CD4-positive, alpha-beta T cell (primary cell): ENCODE measurements at regions not wholly inside any gene's neighbourhood (a gene's known extent, or its start where the extent isn't known, plus 50 kb on each side); places are given as distances from the start of the nearest gene placed in this dataset.

Experiments used
- ATAC-seq: fragments of 200-7000 bp; cut with Tn5 transposase; one replicate; pipeline ENCODE4 v1.10.0; 2022; ENCODE audit warnings: mild to moderate bottlenecking; ENCODE audit not compliant: poor library complexity
- CTCF ChIA-PET: fragments of 350-600 bp; sonication (Branson Sonifier 250); formaldehyde crosslinking; loops from one replicate; lab custom pipeline; 2021; ENCODE audit warnings: antibody characterized with exemption, inconsistent platforms; lab: Charles Lee
- POLR2A ChIA-PET: fragments of 350-600 bp; sonication (Branson Sonifier 250); formaldehyde crosslinking; loops from one replicate; lab custom pipeline; 2021; ENCODE audit warnings: antibody characterized with exemption, inconsistent platforms; lab: Charles Lee
- DNase-seq, 14 experiments: peaks; one replicate each; pipeline ENCODE4 v3.0.0-alpha.2; 2013 to 2020; ENCODE audit warnings: mixed read lengths in 2 of 14
- H3K27ac ChIP-seq, 2 donors: one replicate each; pipeline versions ENCODE4 v1.5.1 to v1.7.0; 2013; ENCODE audit warnings: low read length in 2 of 2, low read depth in 1 of 2, mild to moderate bottlenecking in 1 of 2
- H3K27me3 ChIP-seq, 2 experiments: 1 replicate in 1 of 2; 2 replicates in 1 of 2; pipeline versions ENCODE4 v1.6.1 to v1.7.0; 2013; ENCODE audit warnings: low read length in 2 of 2, control low read depth in 1 of 2, mild to moderate bottlenecking in 1 of 2, moderate library complexity in 1 of 2; ENCODE audit not compliant: insufficient read depth in 2 of 2, control insufficient read depth in 1 of 2
- H3K36me3 ChIP-seq: one replicate; pipeline ENCODE4 v1.6.1; 2013; ENCODE audit warnings: low read length, control low read depth; ENCODE audit not compliant: insufficient read depth
- H3K4me1 ChIP-seq: one replicate; pipeline ENCODE4 v1.6.1; 2013; ENCODE audit warnings: low read length, control low read depth; ENCODE audit not compliant: insufficient read depth
- H3K4me3 ChIP-seq: one replicate; pipeline ENCODE4 v1.5.1; 2013; ENCODE audit warnings: mild to moderate bottlenecking, low read length, moderate library complexity
- H3K9me3 ChIP-seq, 2 experiments: 1 replicate in 1 of 2; 2 replicates in 1 of 2; pipeline versions ENCODE4 v1.6.1 to v1.7.0; 2013; ENCODE audit warnings: low read length in 2 of 2, mild to moderate bottlenecking in 2 of 2, control low read depth in 1 of 2, moderate library complexity in 1 of 2; ENCODE audit not compliant: control insufficient read depth in 1 of 2, insufficient read depth in 1 of 2
- H3K27ac Mint-ChIP-seq: one replicate; pipeline ENCODE4 v1.8.0; 2020; ENCODE audit warnings: mixed read lengths
- H3K27me3 Mint-ChIP-seq: one replicate; pipeline ENCODE4 v1.8.0; 2021; ENCODE audit warnings: mixed read lengths
- H3K36me3 Mint-ChIP-seq: one replicate; pipeline ENCODE4 v1.8.0; 2021; ENCODE audit warnings: low read depth, mixed read lengths
- H3K4me1 Mint-ChIP-seq: one replicate; pipeline ENCODE4 v1.8.0; 2021; ENCODE audit warnings: low read depth, mixed read lengths
- H3K4me3 Mint-ChIP-seq: one replicate; pipeline ENCODE4 v1.8.0; 2020; ENCODE audit warnings: mild to moderate bottlenecking, mixed read lengths
- H3K9me3 Mint-ChIP-seq: one replicate; pipeline ENCODE4 v1.8.0; 2020; ENCODE audit warnings: mixed read lengths
- intact Hi-C, 2 experiments: fragments of 100-400 bp; cut with DNase I in 1 of 2; cut with micrococcal nuclease in 1 of 2; formaldehyde crosslinking; loops; one replicate each; pipeline versions ENCODE4 v1.15.1 to v1.9.0; 2023 to 2025; cut with DNase I, micrococcal nuclease
- TF ChIP-seq, protein P1 (sequence below): fragments of 200-600 bp; IDR thresholded peaks from one replicate; pipeline ENCODE4 v1.8.0; 2022; ENCODE audit warnings: antibody characterized with exemption, mild to moderate bottlenecking

DNA sequence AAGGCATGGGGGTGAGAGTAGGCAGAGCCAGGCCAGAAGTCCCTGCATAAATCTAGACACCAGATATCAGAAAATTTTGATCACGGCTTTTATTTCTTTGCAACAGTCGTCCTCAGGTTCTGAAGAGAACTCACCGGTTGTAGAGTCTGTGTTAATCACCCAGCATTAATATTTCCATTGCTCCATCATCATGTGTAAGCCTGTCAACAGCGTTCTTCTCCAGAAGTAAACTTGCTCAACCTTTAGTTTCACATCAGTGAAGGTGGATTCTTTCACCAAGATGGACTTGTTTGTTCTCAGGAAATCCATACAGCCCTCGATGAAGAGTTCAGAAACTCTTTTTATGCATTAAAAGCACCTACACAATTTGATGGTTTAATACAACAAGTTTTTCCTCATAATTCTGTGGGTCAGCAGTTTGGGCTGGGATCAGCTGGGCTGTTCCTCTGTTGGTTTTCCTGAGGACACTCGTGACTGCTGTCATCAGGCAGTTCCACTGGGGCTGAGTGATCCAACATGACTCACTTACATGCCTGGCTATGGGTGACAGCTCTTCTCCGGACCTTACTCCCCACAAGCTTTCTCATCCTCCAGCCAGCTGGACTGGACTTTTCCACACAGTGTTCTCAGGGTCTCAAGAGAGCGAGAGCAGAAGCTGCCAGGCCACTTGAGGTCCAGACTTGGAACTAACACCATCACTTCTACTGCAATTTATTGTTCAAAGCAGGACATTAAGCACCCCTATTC lies 303.4 kb downstream of the ZNF621 start:
- no peak overlapping the region for H3K4me3 Mint-ChIP-seq
- DNase-seq (no peak), ATAC-seq (no peak)
- no peaks in the 10 kb centered on the region for H3K36me3 Mint-ChIP-seq
- no peak overlapping the region for H3K4me3 ChIP-seq
- H3K27me3 Mint-ChIP-seq: peaks cover 4% of the 10 kb centered on the region
- no peaks in the 10 kb centered on the region for H3K9me3 ChIP-seq
- H3K27me3 ChIP-seq: no peaks in the 10 kb centered on the region
- intact Hi-C loops: no loop called here
- POLR2A ChIA-PET: no interaction called here
- H3K4me1 Mint-ChIP-seq: no peaks in the 10 kb centered on the region
- no peaks in the 10 kb centered on the region for H3K4me1 ChIP-seq
- CTCF ChIA-PET: no interaction called here
- no peak overlapping the region for H3K27ac ChIP-seq
- no peaks in the 10 kb centered on the region for H3K36me3 ChIP-seq
- no peak overlapping the region for H3K27ac Mint-ChIP-seq
- no peaks in the 10 kb centered on the region for H3K9me3 Mint-ChIP-seq
- TF ChIP-seq, protein P1, sequence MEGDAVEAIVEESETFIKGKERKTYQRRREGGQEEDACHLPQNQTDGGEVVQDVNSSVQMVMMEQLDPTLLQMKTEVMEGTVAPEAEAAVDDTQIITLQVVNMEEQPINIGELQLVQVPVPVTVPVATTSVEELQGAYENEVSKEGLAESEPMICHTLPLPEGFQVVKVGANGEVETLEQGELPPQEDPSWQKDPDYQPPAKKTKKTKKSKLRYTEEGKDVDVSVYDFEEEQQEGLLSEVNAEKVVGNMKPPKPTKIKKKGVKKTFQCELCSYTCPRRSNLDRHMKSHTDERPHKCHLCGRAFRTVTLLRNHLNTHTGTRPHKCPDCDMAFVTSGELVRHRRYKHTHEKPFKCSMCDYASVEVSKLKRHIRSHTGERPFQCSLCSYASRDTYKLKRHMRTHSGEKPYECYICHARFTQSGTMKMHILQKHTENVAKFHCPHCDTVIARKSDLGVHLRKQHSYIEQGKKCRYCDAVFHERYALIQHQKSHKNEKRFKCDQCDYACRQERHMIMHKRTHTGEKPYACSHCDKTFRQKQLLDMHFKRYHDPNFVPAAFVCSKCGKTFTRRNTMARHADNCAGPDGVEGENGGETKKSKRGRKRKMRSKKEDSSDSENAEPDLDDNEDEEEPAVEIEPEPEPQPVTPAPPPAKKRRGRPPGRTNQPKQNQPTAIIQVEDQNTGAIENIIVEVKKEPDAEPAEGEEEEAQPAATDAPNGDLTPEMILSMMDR: no peak

DNA sequence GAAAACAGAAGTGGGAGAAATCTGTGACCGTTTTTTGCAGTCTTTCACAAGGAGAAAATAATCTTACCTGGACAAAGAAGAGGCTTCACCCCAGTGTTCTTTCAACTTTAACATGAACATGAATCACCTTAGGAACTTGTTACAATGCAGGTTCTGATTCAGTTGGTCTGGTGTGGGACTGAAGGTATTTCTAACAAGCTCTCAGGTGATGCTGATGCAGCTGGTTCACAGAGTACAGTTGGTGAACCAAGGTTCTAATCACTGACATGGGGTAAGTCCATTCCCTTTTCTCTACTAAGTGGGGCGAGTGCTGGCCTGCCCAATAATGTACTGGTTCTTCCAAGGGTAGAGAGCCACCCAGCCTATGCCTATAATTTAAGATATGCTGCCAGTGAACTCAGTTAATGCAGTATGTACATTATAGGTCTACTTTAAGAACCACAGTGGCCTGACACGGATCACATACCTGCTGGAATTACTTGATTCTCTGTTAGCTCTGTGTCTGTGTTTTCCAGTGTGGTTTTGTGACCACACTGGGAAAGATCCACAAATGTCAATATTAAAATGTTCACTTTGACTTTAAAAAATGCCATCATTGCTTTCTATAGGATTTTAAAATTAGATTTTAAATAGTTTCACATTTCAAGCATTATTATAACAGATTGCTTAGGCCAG lies 304.1 kb downstream of the ZNF621 start:
- DNase-seq (no peak), ATAC-seq (no peak)
- ChIA-PET CTCF (no interaction called here), POLR2A (no interaction called here)
- Histone ChIP-seq H3K27ac (no peak overlapping the region), H3K36me3 (no peaks in the 10 kb centered on the region), H3K9me3 (no peaks in the 10 kb centered on the region), H3K4me3 (no peak overlapping the region), H3K27me3 (no peaks in the 10 kb centered on the region), H3K4me1 (no peaks in the 10 kb centered on the region)
- TF ChIP-seq, protein P1: no peak
- Mint-ChIP-seq H3K36me3 (no peaks in the 10 kb centered on the region), H3K27me3 (peaks cover under 1% of the 10 kb centered on the region), H3K9me3 (no peaks in the 10 kb centered on the region), H3K4me1 (no peaks in the 10 kb centered on the region), H3K4me3 (no peak overlapping the region), H3K27ac (no peak overlapping the region)
- intact Hi-C loops: no loop called here

DNA sequence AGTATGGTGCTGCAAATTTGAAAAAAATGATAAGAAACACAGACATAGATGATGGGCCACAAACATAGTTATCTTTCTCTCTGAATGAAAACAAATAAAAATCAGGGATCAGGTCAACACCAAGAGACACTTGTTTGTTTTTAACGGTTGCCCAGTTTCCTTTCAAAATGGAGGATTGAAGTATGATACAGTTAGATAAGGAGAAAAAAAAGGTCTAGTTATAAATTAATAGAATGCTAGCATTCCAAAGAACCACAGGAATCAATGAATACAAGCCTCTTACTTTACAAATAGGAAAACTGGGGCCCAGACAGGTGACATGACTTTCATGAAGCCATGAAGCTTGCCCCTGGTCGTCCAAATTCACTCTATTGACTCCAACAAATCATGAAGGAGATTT lies 305.1 kb downstream of the ZNF621 start:
- ChIA-PET POLR2A (no interaction called here), CTCF (no interaction called here)
- TF ChIP-seq, protein P1: no peak
- Mint-ChIP-seq H3K9me3 (no peaks in the 10 kb centered on the region), H3K4me3 (no peak overlapping the region), H3K27me3 (no peaks in the 10 kb centered on the region), H3K27ac (no peak overlapping the region), H3K4me1 (no peaks in the 10 kb centered on the region), H3K36me3 (no peaks in the 10 kb centered on the region)
- no peaks in the 10 kb centered on the region for H3K9me3 ChIP-seq
- H3K27ac ChIP-seq: no peak overlapping the region
- H3K4me1 ChIP-seq: no peaks in the 10 kb centered on the region
- no peaks in the 10 kb centered on the region for H3K36me3 ChIP-seq
- ATAC-seq (no peak), DNase-seq (no peak)
- H3K4me3 ChIP-seq: no peak overlapping the region
- intact Hi-C loops: no loop called here
- peaks cover 3 to 5% of the 10 kb centered on the region in 2 experiments for H3K27me3 ChIP-seq
